IMR-90 (cell line): ENCODE measurements at regions not wholly inside any gene's neighbourhood (a gene's known extent, or its start where the extent isn't known, plus 50 kb on each side); places are given as distances from the start of the nearest gene placed in this dataset.

Experiments
- ATAC-seq: fragments of 200-7000 bp; cut with Tn5 transposase; 2 replicates; pipeline ENCODE4 v1.9.1; 2020; ENCODE audit warnings: low read depth, mild to moderate bottlenecking, moderate library complexity
- BruUV-seq: library from RNA; stranded (reverse); fragments of 400-500 nt; replicated peaks from 2 replicates; lab custom pipeline; 2021; lab: Mats Ljungman, UMichigan
- CTCF ChIA-PET: fragments of 300-600 bp; formaldehyde crosslinking; extraction: SDS; loops from one replicate; lab custom pipeline; 2021; ENCODE audit warnings: antibody characterized with exemption; lab: Yijun Ruan, JAX
- POLR2A ChIA-PET: fragments of 300-600 bp; sonication (Branson Sonifier 250); formaldehyde crosslinking; loops from one replicate; lab custom pipeline; 2022; ENCODE audit warnings: antibody characterized with exemption; ENCODE audit not compliant: unreplicated experiment; lab: Charles Lee
- DNase-seq: peaks from one replicate; pipeline ENCODE4 v3.0.0; 2013
- H2AFZ ChIP-seq: replicated peaks from 2 replicates; pipeline ENCODE3; 2013; ENCODE audit warnings: low read length, mild to moderate bottlenecking; ENCODE audit not compliant: poor library complexity
- H2AK5ac ChIP-seq: 2 replicates; pipeline ENCODE4 v1.6.1; 2013; ENCODE audit warnings: low read depth, low read length, inconsistent platforms
- H2AK9ac ChIP-seq: replicated peaks from 2 replicates; pipeline ENCODE3; 2013; ENCODE audit warnings: mild to moderate bottlenecking, low read depth, low read length, moderate library complexity; ENCODE audit not compliant: poor library complexity
- H2BK120ac ChIP-seq: 2 replicates; pipeline ENCODE4 v1.6.1; 2013; ENCODE audit warnings: low read depth, low read length, inconsistent platforms
- H2BK15ac ChIP-seq: 3 replicates; pipeline ENCODE4 v1.6.1; 2013; ENCODE audit warnings: low read depth, low read length, inconsistent platforms
- H2BK20ac ChIP-seq: 2 replicates; pipeline ENCODE4 v1.6.1; 2013; ENCODE audit warnings: low read depth, mild to moderate bottlenecking, inconsistent platforms, low read length, moderate library complexity
- H2BK5ac ChIP-seq: 2 replicates; pipeline ENCODE4 v1.6.1; 2013; ENCODE audit warnings: mild to moderate bottlenecking, low read depth, low read length, inconsistent platforms; ENCODE audit not compliant: poor library complexity, severe bottlenecking
- H3K14ac ChIP-seq: replicated peaks from 2 replicates; pipeline ENCODE4 v1.6.1; 2013; ENCODE audit warnings: low read depth, low read length, inconsistent platforms
- H3K18ac ChIP-seq: 2 replicates; pipeline ENCODE4 v1.6.1; 2013; ENCODE audit warnings: low read depth, low read length, control low read depth
- H3K23ac ChIP-seq: 2 replicates; pipeline ENCODE4 v1.6.1; 2013; ENCODE audit warnings: low read depth, low read length, inconsistent platforms
- H3K27ac ChIP-seq: 2 replicates; pipeline ENCODE4 v1.5.1; 2013; ENCODE audit warnings: mild to moderate bottlenecking, control low read depth, low read length; ENCODE audit not compliant: insufficient read depth
- H3K27me3 ChIP-seq: 2 replicates; pipeline ENCODE4 v1.6.1; 2013; ENCODE audit warnings: low read length; ENCODE audit not compliant: control insufficient read depth, insufficient read depth
- H3K36me3 ChIP-seq: 2 replicates; pipeline ENCODE4 v1.6.1; 2013; ENCODE audit warnings: low read length, mixed read lengths; ENCODE audit not compliant: control insufficient read depth, insufficient read depth
- H3K4ac ChIP-seq: 2 replicates; pipeline ENCODE4 v1.6.1; 2013; ENCODE audit warnings: low read depth, low read length, inconsistent platforms
- H3K4me1 ChIP-seq: 2 replicates; pipeline ENCODE4 v1.6.1; 2013; ENCODE audit warnings: low read length, mixed read lengths; ENCODE audit not compliant: control insufficient read depth, insufficient read depth
- H3K4me2 ChIP-seq: 2 replicates; pipeline ENCODE4 v1.6.1; 2013; ENCODE audit warnings: low read depth, mild to moderate bottlenecking, control low read depth, low read length, moderate library complexity
- H3K4me3 ChIP-seq: 2 replicates; pipeline ENCODE4 v1.5.1; 2013; ENCODE audit warnings: low read depth, mild to moderate bottlenecking, control low read depth, low read length, moderate library complexity; ENCODE audit not compliant: insufficient read depth
- H3K56ac ChIP-seq: 2 replicates; pipeline ENCODE4 v1.6.1; 2013; ENCODE audit warnings: low read length, inconsistent platforms; ENCODE audit not compliant: insufficient read depth; ENCODE audit errors: extremely low read depth
- H3K79me1 ChIP-seq, 2 experiments: 2 replicates each; pipeline ENCODE4 v1.6.1; 2013; ENCODE audit warnings: low read length in 2 of 2, inconsistent platforms in 1 of 2, low read depth in 1 of 2
- H3K9ac ChIP-seq: 2 replicates; pipeline ENCODE4 v1.6.1; 2013; ENCODE audit warnings: low read depth, low read length, control low read depth
- H3K9me1 ChIP-seq: 2 replicates; pipeline ENCODE4 v1.6.1; 2013; ENCODE audit warnings: low read length, inconsistent platforms; ENCODE audit not compliant: insufficient read depth
- H3K9me3 ChIP-seq: 2 replicates; pipeline ENCODE4 v1.6.1; 2013; ENCODE audit warnings: low read length; ENCODE audit not compliant: control insufficient read depth, insufficient read depth
- H4K20me1 ChIP-seq: 2 replicates; pipeline ENCODE4 v1.6.1; 2013; ENCODE audit warnings: low read length, inconsistent platforms; ENCODE audit not compliant: insufficient read depth
- H4K5ac ChIP-seq: 2 replicates; pipeline ENCODE4 v1.6.1; 2013; ENCODE audit warnings: mild to moderate bottlenecking, low read depth, low read length, control low read depth
- H4K8ac ChIP-seq, 2 experiments: 2 replicates each; pipeline ENCODE4 v1.6.1; 2013; ENCODE audit warnings: low read depth in 2 of 2, low read length in 2 of 2, control low read depth in 1 of 2, inconsistent platforms in 1 of 2
- H4K91ac ChIP-seq: 2 replicates; pipeline ENCODE4 v1.6.1; 2013; ENCODE audit warnings: low read depth, low read length, inconsistent platforms; ENCODE audit not compliant: insufficient read depth
- BHLHE40 ChIP-seq: fragments of 150-350 bp; IDR thresholded peaks from 2 replicates; pipeline ENCODE4 v1.6.1; 2016; ENCODE audit warnings: mild to moderate bottlenecking, low read depth, low read length
- CHD1 ChIP-seq: IDR thresholded peaks from 2 replicates; pipeline ENCODE4 v1.6.1; 2012; ENCODE audit warnings: low read depth, low read length, improper control_type of control experiment
- FOS ChIP-seq: fragments of 150-350 bp; IDR thresholded peaks from 2 replicates; pipeline ENCODE4 v1.6.1; 2016; ENCODE audit warnings: low read depth, low read length
- MAFK ChIP-seq: IDR thresholded peaks from 2 replicates; pipeline ENCODE4 v1.6.1; 2012; ENCODE audit warnings: low read depth, low read length, improper control_type of control experiment
- MAZ ChIP-seq: IDR thresholded peaks from 2 replicates; pipeline ENCODE4 v1.6.1; 2012; ENCODE audit warnings: low read depth, mild to moderate bottlenecking, low read length, improper control_type of control experiment, moderate library complexity, borderline replicate concordance
- MXI1 ChIP-seq: IDR thresholded peaks from 2 replicates; pipeline ENCODE4 v1.6.1; 2012; ENCODE audit warnings: low read depth, mild to moderate bottlenecking, low read length, moderate library complexity, borderline replicate concordance
- NFE2L2 ChIP-seq: fragments of 150-350 bp; IDR thresholded peaks from 2 replicates; pipeline ENCODE4 v1.6.1; 2016; ENCODE audit warnings: low read depth, mild to moderate bottlenecking, low read length
- POLR2A ChIP-seq: IDR thresholded peaks from 2 replicates; pipeline ENCODE4 v1.6.1; 2012; ENCODE audit warnings: mild to moderate bottlenecking, low read depth, low read length
- RAD21 ChIP-seq: IDR thresholded peaks from 2 replicates; pipeline ENCODE4 v1.6.1; 2012; ENCODE audit warnings: low read length, improper control_type of control experiment
- RCOR1 ChIP-seq: IDR thresholded peaks from 2 replicates; pipeline ENCODE4 v1.6.1; 2012; ENCODE audit warnings: mild to moderate bottlenecking, low read length, improper control_type of control experiment; ENCODE audit not compliant: insufficient replicate concordance
- RFX5 ChIP-seq: IDR thresholded peaks from 2 replicates; pipeline ENCODE4 v1.8.0; 2012; ENCODE audit warnings: low read depth, mild to moderate bottlenecking, low read length, moderate library complexity
- SMC3 ChIP-seq: fragments of 150-350 bp; IDR thresholded peaks from 2 replicates; pipeline ENCODE4 v1.6.1; 2016; ENCODE audit warnings: low read depth, mild to moderate bottlenecking, antibody characterized with exemption, low read length, moderate library complexity
- WGBS, 2 experiments: methylation state at CpG; one replicate each; pipeline versions ENCODE4 v1.1.5 to v1.1.7; 2013; ENCODE audit warnings: missing lambda C conversion rate in 2 of 2; ENCODE audit not compliant: insufficient read length in 1 of 2; ENCODE audit errors: extremely low coverage in 2 of 2; 5-methylcytosine and 5-hydroxymethylcytosine counted together
- dilution Hi-C: fragments of 300-500 bp; cut with HindIII; formaldehyde crosslinking; loops from one replicate; pipeline ENCODE4 v1.14.3; 2018; ENCODE audit warnings: low sequenced_read_pairs; ENCODE audit not compliant: unreplicated experiment
- in situ Hi-C: fragments of 300-500 bp; cut with MboI; formaldehyde crosslinking; loops from 3 replicates; pipeline ENCODE4 v1.14.3; 2019; ENCODE audit warnings: low sequenced_read_pairs, inconsistent platforms, mixed read lengths
- intact Hi-C: fragments of 100-400 bp; cut with micrococcal nuclease; formaldehyde crosslinking; loops from 2 replicates; pipeline ENCODE4 v1.10.0; 2022

GRCh38 chr2:217293046-217293445 is 433.2 kb upstream of the TNP1 start:
- peak overlapping the region; percentile 98 for H2BK15ac ChIP-seq
- H4K5ac ChIP-seq = peak overlapping the region; percentile 92
- H3K4me2 ChIP-seq = no peak overlapping the region
- BruUV-seq = no TSS peak
- peak overlapping the region; percentile 97 for H2BK20ac ChIP-seq
- peaks cover 6% of the 10 kb centered on the region for H3K9me3 ChIP-seq
- CTCF ChIA-PET = interaction anchor here (0.6 to 1.0 kb wide), 2 partner anchors 8 to 535 kb away, joined by 3 to 7 read pairs; no protein-coding TSS in a partner anchor
- in situ Hi-C loops = no loop called here
- ATAC-seq = no peak
- DNase-seq = no peak
- no peaks in the 10 kb centered on the region for H3K27me3 ChIP-seq
- H3K56ac ChIP-seq = peak overlapping the region; percentile 55; the same call in 1 of the 2 replicates
- H2BK5ac ChIP-seq = peak overlapping the region; percentile 56
- H3K79me1 ChIP-seq = peaks cover 7 to 13% of the 10 kb centered on the region in 2 experiments; a peak in 3 of 4 replicates
- peaks cover 20% of the 10 kb centered on the region for H3K4me1 ChIP-seq
- H4K91ac ChIP-seq = peak overlapping the region; percentile 94
- H3K36me3 ChIP-seq = peaks cover 5% of the 10 kb centered on the region; the same call in 1 of the 2 replicates
- peak overlapping the region; percentile 94 for H3K4ac ChIP-seq
- H3K27ac ChIP-seq = peak overlapping the region; percentile 84; the same call in 1 of the 2 replicates
- H4K20me1 ChIP-seq = no peaks in the 10 kb centered on the region
- peak overlapping the region; percentile 94 for H2AK5ac ChIP-seq
- TF ChIP-seq NFE2L2 = no peak
- no peak for TF ChIP-seq MXI1
- TF ChIP-seq RAD21 = no peak
- TF ChIP-seq RCOR1 = no peak
- no peak for TF ChIP-seq MAFK
- no peak for TF ChIP-seq RFX5
- no peak for TF ChIP-seq CHD1
- no peak for TF ChIP-seq SMC3
- no peak for TF ChIP-seq MAZ
- no peak for TF ChIP-seq BHLHE40
- no peak for TF ChIP-seq FOS
- no peak for TF ChIP-seq POLR2A
- H2AFZ ChIP-seq = no peak overlapping the region
- intact Hi-C loops = no loop called here
- WGBS, 2 experiments = 93% methylated on average over 2 of the region's 5 CpGs; no CpG with 5 or more reads in 1 of the 2 experiments
- no peak overlapping the region for H2AK9ac ChIP-seq
- H3K4me3 ChIP-seq = no peak overlapping the region
- H4K8ac ChIP-seq = peak overlapping the region; percentile 68 to 87; a peak in 3 of 4 replicates
- peak overlapping the region; percentile 70 for H3K18ac ChIP-seq
- H2BK120ac ChIP-seq = peak overlapping the region; percentile 94
- peak overlapping the region; percentile 14; the same call in 1 of the 2 replicates for H3K23ac ChIP-seq
- POLR2A ChIA-PET = no interaction called here
- H3K14ac ChIP-seq = peak overlapping the region; percentile 86
- peaks cover 7% of the 10 kb centered on the region; the same call in 1 of the 2 replicates for H3K9me1 ChIP-seq
- dilution Hi-C loops = no loop called here
- H3K9ac ChIP-seq = peak overlapping the region; percentile 32; the same call in 1 of the 2 replicates
